GM12878 (cell line): ENCODE measurements at regions not wholly inside any gene's neighbourhood (a gene's known extent, or its start where the extent isn't known, plus 50 kb on each side); places are given as distances from the start of the nearest gene placed in this dataset.

ENCODE experiments used
- ATAC-seq: fragments of 200-7000 bp; cut with Tn5 transposase; 3 replicates; pipeline ENCODE4 v1.9.1; 2020; ENCODE audit warnings: mild to moderate bottlenecking, moderate library complexity
- BruUV-seq: library from RNA; stranded (reverse); fragments of 400-500 nt; replicated peaks from 2 replicates; lab custom pipeline; 2021; lab: Mats Ljungman, UMichigan
- CTCF ChIA-PET: fragments of 300-600 bp; sonication (Branson Sonifier 250); formaldehyde crosslinking; extraction: SDS; loops from one replicate; lab custom pipeline; 2021; ENCODE audit warnings: inconsistent platforms; lab: Yijun Ruan, JAX
- POLR2A ChIA-PET: fragments of 350-600 bp; formaldehyde crosslinking; extraction: SDS; loops from one replicate; lab custom pipeline; 2021; ENCODE audit warnings: inconsistent platforms; lab: Charles Lee
- RAD21 ChIA-PET: fragments of 300-600 bp; sonication (Branson Sonifier 250); formaldehyde crosslinking; loops from one replicate; lab custom pipeline; 2023; ENCODE audit warnings: antibody characterized with exemption; ENCODE audit not compliant: unreplicated experiment; lab: Charles Lee
- SMC1A ChIA-PET: fragments of 300-600 bp; sonication (Branson Sonifier 250); formaldehyde crosslinking; loops from one replicate; lab custom pipeline; 2023; ENCODE audit not compliant: unreplicated experiment, uncharacterized antibody; lab: Charles Lee
- DNase-seq: peaks from one replicate; pipeline ENCODE4 v3.0.0-alpha.2; 2011; ENCODE audit warnings: low read depth, low spot score
- FAIRE-seq: peaks from 3 replicates; lab custom pipeline; 2011; peaks lifted over from hg19 to GRCh38; lab: Jason Lieb, UNC
- H2AFZ ChIP-seq: 2 replicates; pipeline ENCODE4 v1.6.0; 2011; ENCODE audit warnings: low read depth, low read length, control low read depth; ENCODE audit not compliant: control insufficient read depth
- H3K27ac ChIP-seq: 2 replicates; pipeline ENCODE4 v1.5.1; 2011; ENCODE audit warnings: control low read depth; ENCODE audit not compliant: control insufficient read depth, insufficient read depth
- H3K27me3 ChIP-seq, 2 experiments: replicated peaks in 1 of 2; 2 replicates each; pipeline versions ENCODE4 v1.6.0 to v1.6.1; 2011; ENCODE audit warnings: low read length in 1 of 2; ENCODE audit not compliant: control insufficient read depth in 2 of 2, insufficient read depth in 2 of 2
- H3K36me3 ChIP-seq, 2 experiments: 2 replicates each; pipeline ENCODE4 v1.5.1; 2011; ENCODE audit warnings: low read length in 1 of 2; ENCODE audit not compliant: control insufficient read depth in 2 of 2, insufficient read depth in 2 of 2
- H3K4me1 ChIP-seq: 2 replicates; pipeline ENCODE4 v1.6.1; 2011; ENCODE audit warnings: mild to moderate bottlenecking, low read length, moderate library complexity, mixed read lengths; ENCODE audit not compliant: control insufficient read depth, insufficient read depth
- H3K4me2 ChIP-seq: 2 replicates; pipeline ENCODE4 v1.6.0; 2011; ENCODE audit warnings: control low read depth; ENCODE audit not compliant: control insufficient read depth, insufficient read depth
- H3K4me3 ChIP-seq: fragments of 200-600 bp; sonication (generic); 2 replicates; pipeline ENCODE4 v1.5.1; 2016
- H3K79me2 ChIP-seq: 2 replicates; pipeline ENCODE4 v1.6.0; 2011; ENCODE audit warnings: low read length; ENCODE audit not compliant: control insufficient read depth, insufficient read depth
- H3K9ac ChIP-seq: 2 replicates; pipeline ENCODE4 v1.8.0; 2011; ENCODE audit warnings: low read length, control low read depth, mixed read lengths; ENCODE audit not compliant: control insufficient read depth, insufficient read depth
- H3K9me3 ChIP-seq: replicated peaks from 3 replicates; pipeline ENCODE4 v1.5.1; 2011; ENCODE audit warnings: mild to moderate bottlenecking, low read length; ENCODE audit not compliant: control insufficient read depth, insufficient read depth
- H4K20me1 ChIP-seq: 2 replicates; pipeline ENCODE4 v1.6.0; 2011; ENCODE audit not compliant: control insufficient read depth, insufficient read depth
- CBX3 ChIP-seq: fragments of 200-600 bp; sonication (generic); IDR thresholded peaks from 2 replicates; pipeline ENCODE4 v1.6.1; 2016; ENCODE audit warnings: low read depth, borderline replicate concordance
- CEBPB ChIP-seq, 2 experiments: fragments of 150-350 bp in 1 of 2; IDR thresholded peaks; 2 replicates each; pipeline ENCODE4 v1.6.1; 2012 to 2014; ENCODE audit warnings: low read depth in 2 of 2, low read length in 2 of 2, borderline replicate concordance in 1 of 2, inconsistent platforms in 1 of 2
- IKZF1 ChIP-seq: fragments of 450-650 bp; conservative IDR thresholded peaks from 2 replicates; pipeline ENCODE4 v1.6.1; 2017; ENCODE audit warnings: antibody characterized with exemption, mild to moderate bottlenecking
- KAT2A ChIP-seq: conservative IDR thresholded peaks from 2 replicates; pipeline ENCODE4 v1.6.1; 2011; ENCODE audit warnings: low read depth, low read length; ENCODE audit not compliant: control insufficient read depth
- MEF2A ChIP-seq: IDR thresholded peaks from 2 replicates; pipeline ENCODE4 v1.6.1; 2011; ENCODE audit warnings: low read depth, mild to moderate bottlenecking, low read length, moderate library complexity; ENCODE audit not compliant: insufficient read depth
- SUZ12 ChIP-seq: fragments of 200-600 bp; sonication (generic); IDR thresholded peaks from one replicate; pipeline ENCODE4 v1.6.1; 2018; ENCODE audit warnings: antibody characterized with exemption, mild to moderate bottlenecking; ENCODE audit not compliant: unreplicated experiment
- USF2 ChIP-seq: IDR thresholded peaks from 2 replicates; pipeline ENCODE4 v1.6.1; 2011; ENCODE audit warnings: low read depth, low read length, improper control_type of control experiment, borderline replicate concordance
- ZNF687 ChIP-seq: fragments of 450-650 bp; IDR thresholded peaks from 2 replicates; pipeline ENCODE4 v1.6.1; 2017; ENCODE audit warnings: mild to moderate bottlenecking, moderate library complexity
- WGBS: methylation state at CpG from one replicate; pipeline ENCODE4 v1.1.6; 2016; ENCODE audit warnings: low lambda C conversion rate; ENCODE audit not compliant: insufficient replicate concordance, insufficient coverage; ENCODE audit errors: missing lambda C conversion rate; 5-methylcytosine and 5-hydroxymethylcytosine counted together
- in situ Hi-C: fragments of 300-500 bp; cut with MboI; formaldehyde crosslinking; loops from 9 replicates; pipeline ENCODE4 v1.14.3; 2018; ENCODE audit warnings: mixed read lengths
- intact Hi-C: fragments of 100-400 bp; cut with micrococcal nuclease; formaldehyde crosslinking; loops from one replicate; pipeline ENCODE4 v1.14.2; 2022; ENCODE audit not compliant: unreplicated experiment

- Histone ChIP-seq H3K9ac (no peak overlapping the region), H4K20me1 (no peaks in the 10 kb centered on the region), H2AFZ (no peak overlapping the region), H3K4me2 (no peak overlapping the region), H3K4me1 (no peaks in the 10 kb centered on the region), H3K79me2 (no peaks in the 10 kb centered on the region), H3K27ac (no peak overlapping the region), H3K27me3 (no peaks in the 10 kb centered on the region), H3K9me3 (no peaks in the 10 kb centered on the region), H3K36me3 (no peaks in the 10 kb centered on the region), H3K4me3 (no peak overlapping the region)
- no peak for DNase-seq
- ChIA-PET POLR2A (no interaction called here), RAD21 (no interaction called here), CTCF (no interaction called here), SMC1A (interaction anchor here (1.0 kb wide), 1 partner anchor 9 kb away, joined by 3 read pairs; no protein-coding TSS in a partner anchor)
- BruUV-seq: no TSS peak
- in situ Hi-C loops: no loop called here
- ATAC-seq: no peak
- TF ChIP-seq IKZF1 (no peak), KAT2A (no peak), ZNF687 (no peak), SUZ12 (no peak), USF2 (no peak), CEBPB (IDR thresholded peaks at IDR 0.05; ENCODE audit: borderline replicate concordance in 1 of 2, low read depth in 2 of 2, low read length in 2 of 2) (no peak), MEF2A (no peak), CBX3 (no peak)
- intact Hi-C loops: no loop called here
- FAIRE-seq: no peak
- WGBS: 34% methylated on average over 2 of the region's 2 CpGs
These were observed 98.3 kb downstream of the MEX3B start for GRCh38 chr15:81947548-81947947.
